ENCODE measurements at regions not wholly inside any gene's neighbourhood (a gene's known extent, or its start where the extent isn't known, plus 50 kb on each side); places are given as distances from the start of the nearest gene placed in this dataset.

DNA sequence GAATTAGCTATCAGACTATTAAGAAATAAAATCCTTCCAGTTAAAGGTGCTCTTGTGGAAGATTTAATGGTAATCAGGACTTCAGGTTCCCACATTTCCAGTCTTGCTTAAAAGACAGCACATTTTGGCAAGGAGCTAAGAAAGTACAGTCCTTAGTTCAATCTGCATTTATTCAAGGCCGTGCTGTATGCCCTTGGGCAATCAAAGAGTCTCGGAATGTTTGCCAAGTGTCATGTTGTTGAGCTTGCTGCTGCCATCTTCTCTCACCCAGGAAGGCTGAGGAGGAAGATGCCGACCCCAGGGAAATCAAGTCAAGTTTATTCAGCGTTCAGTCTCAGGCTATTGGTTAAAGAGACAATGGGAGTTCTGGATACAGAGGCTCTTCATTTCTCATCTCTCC lies 388.1 kb upstream of the IGFBP7 start:
- Histone ChIP-seq H3K27me3 (no peaks in the 10 kb centered on the region), H3K4me3 (no peak overlapping the region), H3K36me3 (no peaks in the 10 kb centered on the region), H3K9me3 (no peaks in the 10 kb centered on the region), H3K4me1 (ENCODE audit: insufficient read depth) (no peaks in the 10 kb centered on the region), H3K27ac (no peak overlapping the region)
- 43 to 66% (median 48%) methylated on average over 4 of the region's 4 CpGs for WGBS, 3 donors
- intact Hi-C loops (cut with DNase I): no loop called here
- no peak for DNase-seq
- no peak for TF ChIP-seq EP300 (IDR thresholded peaks at IDR 0.05)
- TF ChIP-seq, protein P1, sequence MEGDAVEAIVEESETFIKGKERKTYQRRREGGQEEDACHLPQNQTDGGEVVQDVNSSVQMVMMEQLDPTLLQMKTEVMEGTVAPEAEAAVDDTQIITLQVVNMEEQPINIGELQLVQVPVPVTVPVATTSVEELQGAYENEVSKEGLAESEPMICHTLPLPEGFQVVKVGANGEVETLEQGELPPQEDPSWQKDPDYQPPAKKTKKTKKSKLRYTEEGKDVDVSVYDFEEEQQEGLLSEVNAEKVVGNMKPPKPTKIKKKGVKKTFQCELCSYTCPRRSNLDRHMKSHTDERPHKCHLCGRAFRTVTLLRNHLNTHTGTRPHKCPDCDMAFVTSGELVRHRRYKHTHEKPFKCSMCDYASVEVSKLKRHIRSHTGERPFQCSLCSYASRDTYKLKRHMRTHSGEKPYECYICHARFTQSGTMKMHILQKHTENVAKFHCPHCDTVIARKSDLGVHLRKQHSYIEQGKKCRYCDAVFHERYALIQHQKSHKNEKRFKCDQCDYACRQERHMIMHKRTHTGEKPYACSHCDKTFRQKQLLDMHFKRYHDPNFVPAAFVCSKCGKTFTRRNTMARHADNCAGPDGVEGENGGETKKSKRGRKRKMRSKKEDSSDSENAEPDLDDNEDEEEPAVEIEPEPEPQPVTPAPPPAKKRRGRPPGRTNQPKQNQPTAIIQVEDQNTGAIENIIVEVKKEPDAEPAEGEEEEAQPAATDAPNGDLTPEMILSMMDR (IDR thresholded peaks at IDR 0.05): no peak
- TF ChIP-seq POLR2A (IDR thresholded peaks at IDR 0.05): no peak

DNA sequence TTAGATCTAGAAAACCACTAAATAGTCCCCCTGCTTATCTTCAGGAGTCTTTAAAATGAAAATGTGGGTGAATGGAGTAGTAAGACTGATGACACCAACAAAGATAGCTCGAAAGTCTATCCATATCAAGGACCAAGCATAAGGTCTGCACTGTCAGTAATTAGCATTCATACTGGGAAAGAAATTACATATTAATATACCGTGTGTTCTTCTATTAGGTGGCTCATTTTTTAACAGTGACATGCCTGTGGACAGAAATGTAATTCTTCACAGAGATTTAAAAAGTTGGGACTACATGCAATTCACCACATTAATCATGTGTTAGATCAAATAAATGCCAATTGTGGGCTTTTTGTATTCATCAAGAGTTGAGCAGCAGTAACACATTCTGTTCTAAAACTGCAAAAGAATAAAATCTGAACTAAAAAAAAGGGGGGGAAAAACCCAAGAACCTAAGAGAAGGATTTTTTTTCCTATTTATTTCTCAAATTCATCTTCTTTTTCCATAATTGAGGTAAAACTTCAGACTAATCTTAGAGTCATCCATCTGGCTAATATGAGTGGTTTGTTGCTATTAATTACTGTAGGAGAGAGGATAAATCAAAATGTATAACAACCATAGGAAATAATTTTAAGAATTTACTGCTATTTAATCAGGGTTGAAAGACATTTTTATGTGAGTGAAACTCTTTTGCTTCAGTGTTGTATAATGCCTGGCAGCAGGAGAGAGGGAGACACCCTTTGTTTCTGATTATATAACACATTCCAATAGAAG lies 386.7 kb upstream of the IGFBP7 start:
- no peak for DNase-seq
- no peaks in the 10 kb centered on the region for H3K4me1 ChIP-seq (ENCODE audit: insufficient read depth)
- intact Hi-C loops (cut with DNase I): no loop called here
- TF ChIP-seq EP300 (IDR thresholded peaks at IDR 0.05) (no peak), POLR2A (IDR thresholded peaks at IDR 0.05) (no peak)
- TF ChIP-seq, protein P1 (IDR thresholded peaks at IDR 0.05): no peak
- WGBS, 3 donors: 22 to 31% (median 26%) methylated on average over 2 of the region's 2 CpGs
- no peaks in the 10 kb centered on the region for H3K9me3 ChIP-seq
- no peak overlapping the region for H3K27ac ChIP-seq
- H3K36me3 ChIP-seq: no peaks in the 10 kb centered on the region
- H3K4me3 ChIP-seq: no peak overlapping the region
- no peaks in the 10 kb centered on the region for H3K27me3 ChIP-seq

DNA sequence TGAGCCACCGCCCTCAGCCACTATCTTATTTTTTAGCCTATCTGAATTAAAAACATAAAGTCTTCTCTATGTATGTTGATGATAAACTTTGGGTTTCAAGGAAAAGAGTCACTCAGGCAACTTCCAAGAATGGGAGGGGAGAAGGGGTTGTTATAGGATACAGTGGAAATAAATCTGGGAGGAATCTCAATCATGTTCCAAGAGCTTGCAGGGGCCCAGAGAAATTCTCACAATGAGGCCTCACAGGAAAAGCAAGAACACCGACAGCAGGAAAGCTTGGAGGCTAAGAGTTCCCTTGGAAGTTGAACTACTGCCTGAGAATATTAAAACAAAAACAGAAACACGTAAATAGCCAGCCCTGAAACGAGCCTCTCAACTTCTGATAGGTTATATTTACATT lies 384.6 kb upstream of the IGFBP7 start:
- whole genome bisulfite sequencing, 3 donors: 23 to 35% (median 24%) methylated on average over 4 of the region's 4 CpGs
- TF ChIP-seq, protein P1 (IDR thresholded peaks at IDR 0.05): no peak
- no peak for TF ChIP-seq POLR2A (IDR thresholded peaks at IDR 0.05)
- TF ChIP-seq EP300 (IDR thresholded peaks at IDR 0.05): no peak
- H3K27me3 ChIP-seq: no peaks in the 10 kb centered on the region
- H3K27ac ChIP-seq: no peak overlapping the region
- H3K9me3 ChIP-seq: no peaks in the 10 kb centered on the region
- no peak overlapping the region for H3K4me3 ChIP-seq
- intact Hi-C loops (cut with DNase I): no loop called here
- no peaks in the 10 kb centered on the region for H3K36me3 ChIP-seq
- no peak for DNase-seq
- H3K4me1 ChIP-seq (ENCODE audit: insufficient read depth): no peaks in the 10 kb centered on the region

- WGBS, 3 donors: 73 to 78% (median 78%) methylated on average over 5 of the region's 5 CpGs
- Histone ChIP-seq H3K4me1 (ENCODE audit: insufficient read depth) (no peaks in the 10 kb centered on the region), H3K27ac (no peak overlapping the region), H3K9me3 (no peaks in the 10 kb centered on the region), H3K27me3 (no peaks in the 10 kb centered on the region), H3K36me3 (no peaks in the 10 kb centered on the region), H3K4me3 (no peak overlapping the region)
- intact Hi-C loops (cut with DNase I): no loop called here
- no peak for DNase-seq
- TF ChIP-seq, protein P1 (IDR thresholded peaks at IDR 0.05): no peak
- no peak for TF ChIP-seq EP300 (IDR thresholded peaks at IDR 0.05)
- TF ChIP-seq POLR2A (IDR thresholded peaks at IDR 0.05): no peak
Observed at GRCh38 chr4:57492251-57492878, 382.2 kb upstream of the IGFBP7 start.
